ENCODE measurements at regions not wholly inside any gene's neighbourhood (a gene's known extent, or its start where the extent isn't known, plus 50 kb on each side); places are given as distances from the start of the nearest gene placed in this dataset.
"Not testable (repeated sequence)": the region's sequence is repeated elsewhere in the genome, so short reads cannot be mapped to it uniquely, and the experiment has no call there.

DNA sequence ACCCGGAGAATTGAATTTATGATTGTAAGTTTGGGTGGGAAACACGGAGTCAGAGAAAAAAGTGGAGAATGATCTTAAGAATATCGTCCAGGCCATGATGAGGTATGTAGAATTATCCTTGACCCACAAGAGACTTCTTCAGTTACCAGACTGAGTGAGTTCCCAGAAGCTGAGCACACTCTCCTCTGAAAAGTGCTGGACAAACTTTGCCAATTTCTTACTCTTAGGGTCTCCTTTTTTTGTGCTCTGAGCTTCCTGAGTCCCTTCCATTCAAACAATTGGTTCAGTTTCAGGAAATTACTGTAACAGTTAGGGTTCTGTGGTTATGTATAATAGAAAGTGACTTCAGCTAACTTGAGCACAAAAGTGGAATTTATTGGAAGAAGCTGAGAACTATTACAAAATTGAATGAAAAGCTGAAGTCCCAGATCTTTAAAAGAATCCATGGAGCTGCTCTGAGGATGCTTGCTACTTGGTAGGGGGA is 50.6 kb upstream of the EHBP1 start:
- Histone ChIP-seq H3K27me3 (no peaks in the 10 kb centered on the region), H3K4me3 (no peak overlapping the region), H3K27ac (no peak overlapping the region), H3K36me3 (no peaks in the 10 kb centered on the region), H3K4me1 (no peaks in the 10 kb centered on the region), H3K9me3 (no peaks in the 10 kb centered on the region)
- DNase-seq: no peak
- intact Hi-C loops (cut with DNase I; ENCODE audit: low total_unique reads): no loop called here
- TF ChIP-seq, protein P1, sequence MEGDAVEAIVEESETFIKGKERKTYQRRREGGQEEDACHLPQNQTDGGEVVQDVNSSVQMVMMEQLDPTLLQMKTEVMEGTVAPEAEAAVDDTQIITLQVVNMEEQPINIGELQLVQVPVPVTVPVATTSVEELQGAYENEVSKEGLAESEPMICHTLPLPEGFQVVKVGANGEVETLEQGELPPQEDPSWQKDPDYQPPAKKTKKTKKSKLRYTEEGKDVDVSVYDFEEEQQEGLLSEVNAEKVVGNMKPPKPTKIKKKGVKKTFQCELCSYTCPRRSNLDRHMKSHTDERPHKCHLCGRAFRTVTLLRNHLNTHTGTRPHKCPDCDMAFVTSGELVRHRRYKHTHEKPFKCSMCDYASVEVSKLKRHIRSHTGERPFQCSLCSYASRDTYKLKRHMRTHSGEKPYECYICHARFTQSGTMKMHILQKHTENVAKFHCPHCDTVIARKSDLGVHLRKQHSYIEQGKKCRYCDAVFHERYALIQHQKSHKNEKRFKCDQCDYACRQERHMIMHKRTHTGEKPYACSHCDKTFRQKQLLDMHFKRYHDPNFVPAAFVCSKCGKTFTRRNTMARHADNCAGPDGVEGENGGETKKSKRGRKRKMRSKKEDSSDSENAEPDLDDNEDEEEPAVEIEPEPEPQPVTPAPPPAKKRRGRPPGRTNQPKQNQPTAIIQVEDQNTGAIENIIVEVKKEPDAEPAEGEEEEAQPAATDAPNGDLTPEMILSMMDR (IDR thresholded peaks at IDR 0.05): no peak
- TF ChIP-seq POLR2A (IDR thresholded peaks at IDR 0.05): no peak

DNA sequence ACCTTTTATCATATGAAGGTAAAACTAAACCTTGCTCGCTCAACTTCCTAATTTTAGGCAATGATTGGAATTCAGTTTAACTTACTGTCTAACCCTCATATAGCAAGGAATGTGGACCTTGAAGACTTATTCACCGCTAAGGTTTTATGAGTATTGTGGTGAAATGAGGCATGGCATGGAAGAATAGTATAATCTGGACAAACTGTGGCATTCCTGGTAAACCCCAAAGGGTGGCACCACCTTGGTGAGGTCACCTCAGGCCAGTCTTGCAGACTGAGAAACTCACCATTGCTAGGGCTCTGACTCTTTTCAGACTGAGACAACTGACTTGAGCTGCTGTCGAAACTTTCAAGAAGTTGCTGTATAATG is 51.1 kb upstream of the EHBP1 start:
- Histone ChIP-seq H3K27me3 (no peaks in the 10 kb centered on the region), H3K4me3 (no peak overlapping the region), H3K4me1 (no peaks in the 10 kb centered on the region), H3K36me3 (no peaks in the 10 kb centered on the region), H3K27ac (no peak overlapping the region), H3K9me3 (no peaks in the 10 kb centered on the region)
- intact Hi-C loops (cut with DNase I; ENCODE audit: low total_unique reads): no loop called here
- no peak for TF ChIP-seq POLR2A (IDR thresholded peaks at IDR 0.05)
- TF ChIP-seq, protein P1 (IDR thresholded peaks at IDR 0.05): no peak
- DNase-seq: no peak

DNA sequence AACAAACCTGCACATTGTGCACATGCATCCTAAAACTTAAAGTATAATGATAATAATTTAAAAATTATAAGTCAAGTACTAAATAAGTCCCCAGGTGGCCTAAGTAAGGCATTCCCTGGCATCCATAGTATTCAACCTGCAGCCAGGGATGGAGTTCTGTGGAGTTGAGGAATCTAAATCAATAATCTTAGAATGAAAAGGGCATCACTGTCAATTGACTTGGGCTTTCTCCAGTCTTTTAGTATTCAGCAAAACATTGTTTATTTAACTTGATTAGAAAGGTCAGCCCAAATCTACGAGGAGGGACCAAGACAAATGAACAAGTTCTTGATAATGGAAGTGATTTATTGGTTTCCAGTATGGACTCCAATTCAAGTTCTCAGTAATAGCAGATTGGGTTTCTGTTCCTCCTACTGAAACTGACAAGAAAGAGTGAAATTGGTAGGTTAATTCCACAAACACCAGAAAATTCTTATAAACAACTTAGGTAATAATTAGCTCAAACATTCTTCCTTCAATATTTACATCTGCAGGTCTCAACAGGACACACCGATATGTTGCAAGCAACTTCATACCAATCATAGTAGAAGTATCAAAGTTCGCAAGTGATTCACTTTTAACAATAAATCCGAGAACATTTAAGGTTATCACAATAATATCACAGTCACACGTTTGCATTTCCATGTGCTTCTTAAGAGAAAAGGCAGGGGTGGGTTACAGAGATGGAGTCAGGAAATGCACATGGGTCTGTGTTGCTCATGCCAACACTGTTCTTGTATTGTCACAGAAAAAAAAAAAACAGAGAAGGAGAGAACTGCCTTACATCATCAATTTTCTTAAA is 51.7 kb upstream of the EHBP1 start:
- H3K4me1 ChIP-seq: no peaks in the 10 kb centered on the region
- no peaks in the 10 kb centered on the region for H3K9me3 ChIP-seq
- H3K36me3 ChIP-seq: no peaks in the 10 kb centered on the region
- no peak overlapping the region for H3K27ac ChIP-seq
- H3K27me3 ChIP-seq: no peaks in the 10 kb centered on the region
- no peak overlapping the region for H3K4me3 ChIP-seq
- no peak for DNase-seq
- intact Hi-C loops (cut with DNase I; ENCODE audit: low total_unique reads): no loop called here
- TF ChIP-seq, protein P1 (IDR thresholded peaks at IDR 0.05): no peak
- no peak for TF ChIP-seq POLR2A (IDR thresholded peaks at IDR 0.05)

DNA sequence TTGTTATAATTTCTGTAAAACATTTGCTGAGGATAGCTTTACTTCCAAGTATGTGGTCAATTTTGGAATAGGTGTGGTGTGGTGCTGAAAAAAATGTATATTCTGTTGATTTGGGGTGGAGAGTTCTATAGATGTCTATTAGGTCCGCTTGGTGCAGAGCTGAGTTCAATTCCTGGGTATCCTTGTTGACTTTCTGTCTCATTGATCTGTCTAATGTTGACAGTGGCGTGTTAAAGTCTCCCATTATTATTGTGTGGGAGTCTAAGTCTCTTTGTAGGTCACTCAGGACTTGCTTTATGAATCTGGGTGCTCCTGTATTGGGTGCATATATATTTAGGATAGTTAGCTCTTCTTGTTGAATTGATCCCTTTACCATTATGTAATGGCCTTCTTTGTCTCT is 56.4 kb upstream of the EHBP1 start:
- DNase-seq; intact Hi-C loops (cut with DNase I; ENCODE audit: low total_unique reads); H3K4me3 ChIP-seq; H3K27ac ChIP-seq; H3K4me1 ChIP-seq; H3K27me3 ChIP-seq; H3K9me3 ChIP-seq; H3K36me3 ChIP-seq: not testable (repeated sequence)

DNA sequence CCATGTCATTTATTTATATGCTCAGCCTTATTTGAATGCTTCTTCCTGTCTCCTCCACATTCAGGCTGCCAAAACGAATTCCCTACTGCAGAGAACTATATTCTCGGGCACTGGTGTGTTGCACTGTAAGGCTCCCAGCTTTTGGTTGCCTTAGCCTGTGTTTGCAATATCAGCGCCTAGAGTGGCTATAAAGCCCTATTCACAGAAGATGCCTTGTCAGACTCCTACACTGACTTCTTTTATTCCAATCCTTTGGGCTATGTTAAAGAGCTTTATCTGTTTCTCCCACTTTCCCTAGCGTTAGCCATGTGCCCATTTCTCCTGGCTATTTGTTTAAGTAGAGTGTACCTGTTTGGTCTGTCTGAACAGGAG is 62.4 kb upstream of the EHBP1 start:
- Histone ChIP-seq H3K9me3 (no peaks in the 10 kb centered on the region), H3K27ac (peak overlapping the region; percentile 58 to 75), H3K4me3 (no peak overlapping the region), H3K27me3 (no peaks in the 10 kb centered on the region), H3K4me1 (peaks cover 0 to 5% of the 10 kb centered on the region in 2 donors), H3K36me3 (no peaks in the 10 kb centered on the region)
- TF ChIP-seq, protein P1 (IDR thresholded peaks at IDR 0.05): no peak
- TF ChIP-seq POLR2A (IDR thresholded peaks at IDR 0.05): no peak
- no peak for DNase-seq
- intact Hi-C loops (cut with DNase I; ENCODE audit: low total_unique reads): no loop called here

Measured in uterus (tissue), 3 donors.